Hypothalamus (tissue), 51 donors: ENCODE measurements at regions not wholly inside any gene's neighbourhood (a gene's known extent, or its start where the extent isn't known, plus 50 kb on each side); places are given as distances from the start of the nearest gene placed in this dataset.
A peak's percentile ranks its signal among the peaks of the same experiment; 100 is the strongest.

Source experiments
- DNase-seq, 51 donors: peaks; one replicate each; lab custom pipeline; 2025; lab: John Stamatoyannopoulos, UW

GRCh38 chrX:94041881-94042280 is 367.9 kb downstream of the FAM133A start:
- no peak for DNase-seq

- DNase-seq: no peak
Measured at GRCh38 chrX:94045724-94046123, 371.7 kb downstream of the FAM133A start.

GRCh38 chrX:94051926-94052325 is 377.9 kb downstream of the FAM133A start:
- no peak for DNase-seq

GRCh38 chrX:94053575-94053974 is 379.6 kb downstream of the FAM133A start:
- DNase-seq: no peak

- no peak for DNase-seq
Measured at GRCh38 chrX:94057385-94057784, 383.4 kb downstream of the FAM133A start.

- peak in 11 of 51 donors; percentile 0 to 26 (median 0) for DNase-seq
Measured at GRCh38 chrX:94058728-94059382, 384.8 kb downstream of the FAM133A start.

- no peak for DNase-seq
Measured at GRCh38 chrX:94065091-94065490, 391.1 kb downstream of the FAM133A start.

GRCh38 chrX:94089149-94089548 is 415.1 kb downstream of the FAM133A start:
- no peak for DNase-seq

- DNase-seq: no peak
Measured at GRCh38 chrX:94097868-94098267, 423.9 kb downstream of the FAM133A start.

GRCh38 chrX:94107981-94108380 is 434.0 kb downstream of the FAM133A start:
- DNase-seq: no peak

GRCh38 chrX:94114362-94114761 is 440.4 kb downstream of the FAM133A start:
- no peak for DNase-seq

- no peak for DNase-seq
Measured at GRCh38 chrX:94121799-94122198, 447.8 kb downstream of the FAM133A start.

- DNase-seq: no peak
Measured at GRCh38 chrX:94123062-94123461, 449.1 kb downstream of the FAM133A start.

- no peak for DNase-seq
Measured at GRCh38 chrX:94162971-94163370, 489.0 kb downstream of the FAM133A start.

- no peak for DNase-seq
Measured at GRCh38 chrX:94178145-94178788, 504.3 kb downstream of the FAM133A start.

- no peak for DNase-seq
Measured at GRCh38 chrX:94204524-94204923, 530.5 kb downstream of the FAM133A start.

- DNase-seq: no peak
Measured at GRCh38 chrX:94216738-94217137, 542.7 kb downstream of the FAM133A start.

- DNase-seq: no peak
Measured at GRCh38 chrX:94252211-94252610, 578.2 kb downstream of the FAM133A start.

GRCh38 chrX:94256396-94256795 is 582.4 kb downstream of the FAM133A start:
- no peak for DNase-seq

GRCh38 chrX:94265323-94265722 is 591.3 kb downstream of the FAM133A start:
- no peak for DNase-seq

GRCh38 chrX:94288325-94288724 is 614.3 kb downstream of the FAM133A start:
- DNase-seq: no peak

- no peak for DNase-seq
Measured at GRCh38 chrX:94288972-94289371, 615.0 kb downstream of the FAM133A start.

GRCh38 chrX:94302446-94302845 is 628.4 kb downstream of the FAM133A start:
- DNase-seq: no peak
